Esophagus muscularis mucosa (tissue), 3 donors: ENCODE measurements at regions not wholly inside any gene's neighbourhood (a gene's known extent, or its start where the extent isn't known, plus 50 kb on each side); places are given as distances from the start of the nearest gene placed in this dataset.

ENCODE experiments used
- CTCF ChIP-seq, 3 experiments: fragments of 200-600 bp in 2 of 3; fragments of 450-650 bp in 1 of 3; sonication (generic) in 2 of 3; IDR thresholded peaks; one replicate each; pipeline ENCODE4 v1.5.1; 2017 to 2019; ENCODE audit warnings: antibody characterized with exemption in 3 of 3, mild to moderate bottlenecking in 2 of 3, moderate library complexity in 1 of 3
- POLR2A ChIP-seq: fragments of 450-650 bp; IDR thresholded peaks from one replicate; pipeline ENCODE4 v1.6.1; 2017; ENCODE audit warnings: antibody characterized with exemption, moderate library complexity, mild to moderate bottlenecking, low read depth
- POLR2AphosphoS5 ChIP-seq, 2 donors: sonication (generic); formaldehyde crosslinking; IDR thresholded peaks; one replicate each; pipeline ENCODE4 v1.6.1; 2017; ENCODE audit warnings: antibody characterized with exemption in 2 of 2

GRCh38 chr11:92636543-92637188 lies 332.8 kb upstream of the MTNR1B start:
- no peak for TF ChIP-seq CTCF (IDR thresholded peaks at IDR 0.05)
- TF ChIP-seq POLR2A: no peak
- TF ChIP-seq POLR2AphosphoS5 (IDR thresholded peaks at IDR 0.05): no peak
